DND-41 (cell line): ENCODE measurements at regions not wholly inside any gene's neighbourhood (a gene's known extent, or its start where the extent isn't known, plus 50 kb on each side); places are given as distances from the start of the nearest gene placed in this dataset.
"Not testable (repeated sequence)": the region's sequence is repeated elsewhere in the genome, so short reads cannot be mapped to it uniquely, and the experiment has no call there.

ENCODE experiments used
- ATAC-seq: fragments of 200-7000 bp; cut with Tn5 transposase; 3 replicates; pipeline ENCODE4 v1.9.1; 2021; ENCODE audit warnings: low read depth; ENCODE audit not compliant: insufficient read depth
- DNase-seq: peaks from one replicate; pipeline ENCODE4 v3.0.0-alpha.2; 2020
- H2AFZ ChIP-seq: 2 replicates; pipeline ENCODE4 v1.6.0; 2012; ENCODE audit warnings: low read depth, low read length
- H3K27ac ChIP-seq: 2 replicates; pipeline ENCODE4 v1.5.1; 2012; ENCODE audit warnings: low read length, inconsistent platforms
- H3K27me3 ChIP-seq: fragments of 200-600 bp; sonication (generic); 2 replicates; pipeline ENCODE4 v1.6.0; 2012; ENCODE audit warnings: low read length, mild to moderate bottlenecking, inconsistent platforms; ENCODE audit not compliant: insufficient read depth, poor library complexity
- H3K36me3 ChIP-seq: 2 replicates; pipeline ENCODE4 v1.5.1; 2012; ENCODE audit warnings: low read length, inconsistent platforms; ENCODE audit not compliant: insufficient read depth
- H3K4me1 ChIP-seq: 2 replicates; pipeline ENCODE4 v1.5.1; 2012; ENCODE audit warnings: mild to moderate bottlenecking, low read length; ENCODE audit not compliant: insufficient read depth
- H3K4me2 ChIP-seq: 2 replicates; pipeline ENCODE4 v1.6.0; 2012; ENCODE audit warnings: mild to moderate bottlenecking, moderate library complexity, low read length, inconsistent platforms; ENCODE audit not compliant: insufficient read depth
- H3K4me3 ChIP-seq, 2 experiments: fragments of 200-600 bp in 1 of 2; shearing (Covaris generic) in 1 of 2; 2 replicates each; pipeline ENCODE4 v1.5.1; 2012 to 2016; ENCODE audit warnings: inconsistent platforms in 2 of 2, low read length in 2 of 2, mild to moderate bottlenecking in 2 of 2, low read depth in 1 of 2, moderate library complexity in 1 of 2
- H3K79me2 ChIP-seq: 2 replicates; pipeline ENCODE4 v1.6.0; 2012; ENCODE audit warnings: low read length, inconsistent platforms; ENCODE audit not compliant: insufficient read depth
- H3K9ac ChIP-seq: 2 replicates; pipeline ENCODE4 v1.6.0; 2012; ENCODE audit warnings: low read depth, mild to moderate bottlenecking, inconsistent platforms, low read length, moderate library complexity
- H3K9me3 ChIP-seq: 2 replicates; pipeline ENCODE4 v1.5.1; 2012; ENCODE audit warnings: low read length, moderate library complexity, mild to moderate bottlenecking, inconsistent platforms; ENCODE audit not compliant: insufficient read depth, severe bottlenecking
- H4K20me1 ChIP-seq: 2 replicates; pipeline ENCODE4 v1.6.0; 2012; ENCODE audit warnings: low read length; ENCODE audit not compliant: insufficient read depth
- CTCF ChIP-seq: IDR thresholded peaks from 2 replicates; pipeline ENCODE4 v1.5.1; 2012; ENCODE audit warnings: borderline replicate concordance, low read length, moderate library complexity, mild to moderate bottlenecking; ENCODE audit not compliant: poor library complexity, severe bottlenecking; ENCODE audit errors: extremely low read depth
- EZH2 ChIP-seq: IDR thresholded peaks from 3 replicates; pipeline ENCODE4 v1.6.1; 2012; ENCODE audit warnings: borderline replicate concordance, low read depth, mild to moderate bottlenecking, moderate library complexity, low read length, inconsistent platforms; ENCODE audit not compliant: severe bottlenecking

GRCh38 chr10:125238682-125239081, 78.3 kb upstream of the CTBP2 start:
- Histone ChIP-seq H3K4me2 (no peak overlapping the region), H3K27ac (no peak overlapping the region), H4K20me1 (no peaks in the 10 kb centered on the region), H3K27me3 (peaks cover 5% of the 10 kb centered on the region), H3K4me1 (no peaks in the 10 kb centered on the region), H3K79me2 (no peaks in the 10 kb centered on the region), H3K9ac (no peak overlapping the region), H2AFZ (no peak overlapping the region), H3K36me3 (no peaks in the 10 kb centered on the region), H3K4me3 (no peak overlapping the region), H3K9me3 (no peaks in the 10 kb centered on the region)
- TF ChIP-seq CTCF = no peak
- no peak for TF ChIP-seq EZH2
- DNase-seq (no peak), ATAC-seq (no peak)

GRCh38 chr10:125236091-125236490, 75.7 kb upstream of the CTBP2 start:
- Histone ChIP-seq H3K79me2 (no peaks in the 10 kb centered on the region), H3K27me3 (peaks cover 5% of the 10 kb centered on the region), H4K20me1 (no peaks in the 10 kb centered on the region), H3K27ac (no peak overlapping the region), H3K9ac (no peak overlapping the region), H3K4me1 (no peaks in the 10 kb centered on the region), H3K9me3 (no peaks in the 10 kb centered on the region), H3K36me3 (no peaks in the 10 kb centered on the region), H3K4me2 (no peak overlapping the region), H2AFZ (no peak overlapping the region), H3K4me3 (no peak overlapping the region)
- TF ChIP-seq CTCF = no peak
- TF ChIP-seq EZH2 = no peak
- DNase-seq = no peak
- no peak for ATAC-seq

GRCh38 chr10:125235093-125236069, 75.0 kb upstream of the CTBP2 start:
- ATAC-seq = no peak
- Histone ChIP-seq H3K4me3 (no peak overlapping the region), H2AFZ (no peak overlapping the region), H3K36me3 (no peaks in the 10 kb centered on the region), H3K9me3 (no peaks in the 10 kb centered on the region), H3K4me2 (no peak overlapping the region), H3K79me2 (no peaks in the 10 kb centered on the region), H4K20me1 (no peaks in the 10 kb centered on the region), H3K27me3 (peaks cover 5% of the 10 kb centered on the region), H3K9ac (no peak overlapping the region), H3K27ac (no peak overlapping the region), H3K4me1 (no peaks in the 10 kb centered on the region)
- no peak for DNase-seq
- TF ChIP-seq CTCF = no peak
- TF ChIP-seq EZH2 = no peak

GRCh38 chr10:125234576-125234975, 74.2 kb upstream of the CTBP2 start:
- not testable (repeated sequence) for ATAC-seq, H3K27me3 ChIP-seq, H3K4me2 ChIP-seq, H3K9me3 ChIP-seq, H4K20me1 ChIP-seq, H3K79me2 ChIP-seq, H3K4me3 ChIP-seq, DNase-seq, H3K36me3 ChIP-seq, H3K9ac ChIP-seq, H2AFZ ChIP-seq, H3K27ac ChIP-seq, H3K4me1 ChIP-seq
